Endothelial cell (in vitro differentiated cells): ENCODE measurements at regions not wholly inside any gene's neighbourhood (a gene's known extent, or its start where the extent isn't known, plus 50 kb on each side); places are given as distances from the start of the nearest gene placed in this dataset.
A peak's percentile ranks its signal among the peaks of the same experiment; 100 is the strongest.

Source experiments
- DNase-seq: peaks from one replicate; pipeline ENCODE4 v3.0.0; 2021; ENCODE audit warnings: low spot score
- H3K27ac Mint-ChIP-seq: one replicate; pipeline ENCODE4 v1.8.0; 2021; ENCODE audit warnings: mixed read lengths, inconsistent platforms; ENCODE audit not compliant: unreplicated experiment
- H3K27me3 Mint-ChIP-seq: one replicate; pipeline ENCODE4 v1.8.0; 2021; ENCODE audit warnings: mild to moderate bottlenecking, moderate library complexity, mixed read lengths, inconsistent platforms; ENCODE audit not compliant: unreplicated experiment
- H3K36me3 Mint-ChIP-seq: one replicate; pipeline ENCODE4 v1.8.0; 2021; ENCODE audit warnings: mild to moderate bottlenecking, low read depth, mixed read lengths, inconsistent platforms; ENCODE audit not compliant: unreplicated experiment
- H3K4me1 Mint-ChIP-seq: one replicate; pipeline ENCODE4 v1.8.0; 2021; ENCODE audit warnings: mild to moderate bottlenecking, mixed read lengths, inconsistent platforms; ENCODE audit not compliant: unreplicated experiment
- H3K4me3 Mint-ChIP-seq: one replicate; pipeline ENCODE4 v1.8.0; 2021; ENCODE audit warnings: mild to moderate bottlenecking, mixed read lengths, inconsistent platforms; ENCODE audit not compliant: unreplicated experiment
- H3K9me3 Mint-ChIP-seq: one replicate; pipeline ENCODE4 v1.8.0; 2021; ENCODE audit warnings: mixed read lengths, inconsistent platforms; ENCODE audit not compliant: unreplicated experiment
- TF ChIP-seq, protein P1 (sequence below): fragments of 200-600 bp; sonication (generic); IDR thresholded peaks from one replicate; pipeline ENCODE4 v1.5.0; 2021; ENCODE audit warnings: antibody characterized with exemption; ENCODE audit not compliant: unreplicated experiment

DNA sequence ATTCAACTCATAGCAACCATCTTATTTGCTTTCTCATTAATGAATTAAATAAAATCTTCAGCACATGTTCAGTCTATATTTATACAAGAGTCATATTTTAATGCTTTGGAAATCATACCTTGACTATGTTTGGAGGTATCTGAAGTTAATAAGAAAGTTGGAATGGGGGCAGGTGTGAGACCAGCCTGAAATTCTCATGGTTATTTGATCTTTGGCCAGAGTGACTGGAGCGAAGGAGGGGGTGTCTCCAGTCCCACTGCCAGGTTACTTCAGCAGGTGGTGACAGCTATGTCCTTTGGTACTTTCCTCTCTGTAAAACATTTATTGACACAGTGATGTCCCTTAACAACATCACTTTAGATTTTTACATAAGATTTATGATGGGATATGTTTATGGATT is 318.1 kb upstream of the SGCD start:
- no peak overlapping the region for H3K27ac Mint-ChIP-seq
- no peaks in the 10 kb centered on the region for H3K9me3 Mint-ChIP-seq
- no peaks in the 10 kb centered on the region for H3K36me3 Mint-ChIP-seq
- TF ChIP-seq, protein P1, sequence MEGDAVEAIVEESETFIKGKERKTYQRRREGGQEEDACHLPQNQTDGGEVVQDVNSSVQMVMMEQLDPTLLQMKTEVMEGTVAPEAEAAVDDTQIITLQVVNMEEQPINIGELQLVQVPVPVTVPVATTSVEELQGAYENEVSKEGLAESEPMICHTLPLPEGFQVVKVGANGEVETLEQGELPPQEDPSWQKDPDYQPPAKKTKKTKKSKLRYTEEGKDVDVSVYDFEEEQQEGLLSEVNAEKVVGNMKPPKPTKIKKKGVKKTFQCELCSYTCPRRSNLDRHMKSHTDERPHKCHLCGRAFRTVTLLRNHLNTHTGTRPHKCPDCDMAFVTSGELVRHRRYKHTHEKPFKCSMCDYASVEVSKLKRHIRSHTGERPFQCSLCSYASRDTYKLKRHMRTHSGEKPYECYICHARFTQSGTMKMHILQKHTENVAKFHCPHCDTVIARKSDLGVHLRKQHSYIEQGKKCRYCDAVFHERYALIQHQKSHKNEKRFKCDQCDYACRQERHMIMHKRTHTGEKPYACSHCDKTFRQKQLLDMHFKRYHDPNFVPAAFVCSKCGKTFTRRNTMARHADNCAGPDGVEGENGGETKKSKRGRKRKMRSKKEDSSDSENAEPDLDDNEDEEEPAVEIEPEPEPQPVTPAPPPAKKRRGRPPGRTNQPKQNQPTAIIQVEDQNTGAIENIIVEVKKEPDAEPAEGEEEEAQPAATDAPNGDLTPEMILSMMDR: no peak
- H3K4me1 Mint-ChIP-seq: no peaks in the 10 kb centered on the region
- no peak overlapping the region for H3K4me3 Mint-ChIP-seq
- H3K27me3 Mint-ChIP-seq: no peaks in the 10 kb centered on the region
- no peak for DNase-seq

DNA sequence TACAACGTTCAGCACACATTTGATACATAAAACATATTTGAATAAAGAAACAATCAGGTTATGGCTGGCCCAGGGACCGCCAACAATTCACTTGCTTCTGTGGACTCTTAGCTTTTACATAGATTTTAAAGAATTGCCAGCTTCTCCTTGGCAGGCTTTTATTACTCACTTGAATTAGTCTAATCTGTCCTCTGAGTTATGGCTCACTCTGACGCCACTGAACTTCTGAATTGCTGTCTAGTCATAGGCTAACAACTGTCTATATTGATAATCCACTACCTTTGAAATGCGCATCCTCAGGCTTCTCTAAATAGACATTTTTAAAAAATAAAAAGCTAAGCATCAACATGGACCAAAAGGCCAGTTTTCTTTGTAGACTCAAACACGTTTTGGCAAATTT is 317.4 kb upstream of the SGCD start:
- no peaks in the 10 kb centered on the region for H3K27me3 Mint-ChIP-seq
- no peaks in the 10 kb centered on the region for H3K9me3 Mint-ChIP-seq
- H3K36me3 Mint-ChIP-seq: no peaks in the 10 kb centered on the region
- TF ChIP-seq, protein P1: no peak
- DNase-seq: no peak
- no peak overlapping the region for H3K4me3 Mint-ChIP-seq
- no peaks in the 10 kb centered on the region for H3K4me1 Mint-ChIP-seq
- H3K27ac Mint-ChIP-seq: no peak overlapping the region

DNA sequence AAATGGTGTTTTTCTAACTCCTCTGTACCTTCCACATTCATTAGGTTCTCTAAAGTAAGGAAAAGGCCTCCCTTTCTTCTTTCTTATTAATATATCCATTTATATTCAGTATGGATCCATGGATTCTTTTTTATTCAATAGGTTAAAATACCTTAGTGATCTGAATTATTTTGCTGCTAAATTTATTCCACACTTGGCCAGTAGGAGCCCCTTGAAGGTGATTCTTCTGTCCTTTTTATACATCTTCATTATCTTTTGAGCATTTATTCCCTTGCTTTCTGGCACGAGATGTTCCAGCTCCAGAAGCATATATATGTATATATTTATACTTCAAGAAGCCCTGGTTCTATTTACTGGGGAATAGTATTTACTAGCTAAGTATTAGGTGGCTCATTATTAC is 311.8 kb upstream of the SGCD start:
- Mint-ChIP-seq H3K27me3 (no peaks in the 10 kb centered on the region), H3K27ac (no peak overlapping the region), H3K4me3 (no peak overlapping the region), H3K9me3 (no peaks in the 10 kb centered on the region), H3K4me1 (no peaks in the 10 kb centered on the region), H3K36me3 (no peaks in the 10 kb centered on the region)
- TF ChIP-seq, protein P1: peak; percentile 55
- no peak for DNase-seq

DNA sequence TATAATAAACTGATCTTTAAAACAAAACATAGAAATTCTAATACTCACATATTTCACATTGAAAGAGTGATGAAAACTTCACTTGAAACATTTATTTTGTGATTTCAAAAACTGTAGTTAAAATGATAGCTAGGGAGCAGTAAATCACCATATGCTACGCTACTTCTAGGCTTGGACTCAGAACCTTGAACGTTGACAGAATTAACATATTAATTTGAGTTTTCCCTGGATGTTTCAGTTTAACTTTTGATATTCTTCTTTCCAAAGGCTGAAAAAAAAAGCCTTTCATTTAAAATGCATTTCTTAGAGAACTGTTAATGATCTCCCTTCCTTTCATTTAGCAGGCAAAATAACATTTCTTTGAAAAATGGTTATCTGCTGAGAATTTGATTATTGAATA is 307.8 kb upstream of the SGCD start:
- no peaks in the 10 kb centered on the region for H3K4me1 Mint-ChIP-seq
- no peak overlapping the region for H3K4me3 Mint-ChIP-seq
- no peak for DNase-seq
- TF ChIP-seq, protein P1: no peak
- H3K27ac Mint-ChIP-seq: no peak overlapping the region
- H3K9me3 Mint-ChIP-seq: no peaks in the 10 kb centered on the region
- H3K36me3 Mint-ChIP-seq: no peaks in the 10 kb centered on the region
- H3K27me3 Mint-ChIP-seq: no peaks in the 10 kb centered on the region

DNA sequence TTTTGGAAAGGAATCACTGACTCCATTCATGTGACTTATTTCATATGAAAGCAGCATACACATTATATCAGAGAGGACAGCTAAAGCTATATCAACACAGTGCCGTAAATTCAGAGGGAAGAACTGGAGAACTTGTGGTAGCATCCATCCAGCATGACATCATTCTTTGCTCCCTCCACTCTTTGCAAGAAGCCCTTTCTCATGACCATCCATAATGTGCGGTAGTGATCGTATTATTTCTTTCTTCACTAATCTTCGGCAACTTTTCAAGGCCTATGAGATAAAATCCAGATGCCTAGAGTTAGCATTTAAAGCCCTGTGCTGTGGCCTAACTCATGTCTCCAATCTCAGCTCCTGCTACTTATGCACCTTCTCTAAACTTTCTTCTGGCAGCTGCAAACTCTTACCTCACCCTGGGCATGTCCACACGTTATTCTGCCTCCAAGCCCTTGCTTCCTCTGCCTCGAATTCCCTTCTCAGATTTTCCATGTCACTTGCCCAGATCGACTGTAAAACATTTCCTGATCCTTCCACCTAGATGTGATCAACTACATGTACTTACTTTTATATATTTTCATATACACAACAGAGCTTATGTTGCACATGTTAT is 307.3 kb upstream of the SGCD start:
- DNase-seq: no peak

More for the DNA sequence above, 307.3 kb upstream of the SGCD start:
- Mint-ChIP-seq H3K27me3 (no peaks in the 10 kb centered on the region), H3K27ac (no peak overlapping the region), H3K36me3 (no peaks in the 10 kb centered on the region), H3K4me3 (no peak overlapping the region), H3K4me1 (no peaks in the 10 kb centered on the region), H3K9me3 (no peaks in the 10 kb centered on the region)
- TF ChIP-seq, protein P1: no peak
